H4 (cell line): ENCODE measurements at regions not wholly inside any gene's neighbourhood (a gene's known extent, or its start where the extent isn't known, plus 50 kb on each side); places are given as distances from the start of the nearest gene placed in this dataset.

ENCODE experiments used
- DNase-seq: peaks from one replicate; pipeline ENCODE4 v3.0.0-alpha.2; 2015; ENCODE audit warnings: low spot score

DNA sequence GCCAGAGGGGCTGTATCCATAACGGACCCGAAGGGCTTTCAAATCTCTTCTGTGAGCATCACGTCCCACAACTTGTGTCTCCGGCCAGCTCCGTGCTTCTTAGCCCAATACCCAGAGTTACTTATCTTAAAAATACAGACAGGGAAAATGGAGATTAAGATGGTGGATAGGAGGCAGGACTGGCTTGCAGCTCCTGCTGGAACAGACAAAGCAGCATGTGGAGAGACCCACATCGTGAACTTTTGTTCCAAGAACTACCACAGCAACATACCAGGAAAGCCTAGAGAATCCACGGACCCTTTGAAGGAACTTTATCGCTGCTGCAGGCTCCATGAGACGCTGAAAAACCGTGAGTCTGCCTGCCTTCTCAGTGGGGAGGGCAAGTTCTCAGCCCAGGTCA lies 113.7 kb downstream of the RNASET2 start:
- no peak for DNase-seq

DNA sequence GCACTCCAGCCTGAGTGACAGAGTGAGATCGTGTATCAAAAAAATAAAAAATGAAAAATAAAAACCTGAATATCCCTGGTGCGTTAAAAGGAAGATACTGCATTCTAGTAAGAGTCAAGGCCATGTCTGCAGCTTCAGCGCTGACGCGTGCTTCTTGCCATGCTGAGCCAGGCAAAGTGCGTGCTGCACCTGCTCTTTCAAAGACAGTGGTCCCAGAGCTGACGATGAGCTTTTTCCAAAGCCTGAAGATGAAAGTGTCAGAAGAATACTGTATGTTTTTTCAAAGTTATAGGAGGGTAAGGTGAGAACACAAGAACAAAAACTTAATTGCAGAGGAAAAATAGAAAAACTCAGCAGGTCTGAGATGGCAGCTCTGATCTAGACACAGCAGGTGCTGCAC lies 115.1 kb downstream of the RNASET2 start:
- no peak for DNase-seq

DNA sequence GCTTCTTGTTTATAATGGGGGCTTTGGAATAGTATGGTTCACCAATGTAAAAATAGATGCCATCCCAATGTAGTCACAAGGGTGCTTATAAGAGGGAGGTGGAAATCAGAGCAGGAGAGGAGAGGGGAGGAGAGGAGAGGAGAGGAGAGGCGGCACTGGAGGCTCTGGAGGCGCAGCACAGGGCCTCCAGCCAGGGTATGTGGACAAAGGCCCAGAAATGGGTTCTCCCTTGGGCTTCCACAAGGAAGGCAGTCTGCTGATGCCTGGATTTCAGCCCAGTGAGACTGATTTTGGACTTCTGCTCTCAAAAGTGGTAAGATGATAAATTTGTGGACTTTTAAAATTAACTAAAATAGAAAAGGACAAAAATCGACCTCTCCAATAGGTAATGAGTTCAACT lies 116.8 kb downstream of the RNASET2 start:
- no peak for DNase-seq

DNA sequence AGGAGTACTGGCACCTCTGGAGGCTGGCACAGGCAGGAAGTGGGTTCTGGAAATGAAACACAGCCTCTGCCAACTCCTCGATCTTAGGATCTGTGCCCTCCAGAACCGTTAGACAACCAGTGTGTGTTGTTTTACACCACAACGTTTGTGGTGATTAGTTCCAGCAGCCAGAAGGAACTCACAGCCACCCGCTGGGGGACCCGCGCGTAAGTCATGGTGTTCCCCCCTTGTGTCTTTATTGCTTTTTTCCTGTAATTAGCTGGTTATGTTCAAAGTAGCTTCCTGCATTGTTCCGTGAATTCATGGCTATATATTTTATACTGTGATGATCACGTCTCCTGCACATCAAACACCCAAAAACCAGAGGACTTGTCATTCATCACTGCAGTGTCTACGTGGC lies 117.4 kb downstream of the RNASET2 start:
- DNase-seq: no peak

DNA sequence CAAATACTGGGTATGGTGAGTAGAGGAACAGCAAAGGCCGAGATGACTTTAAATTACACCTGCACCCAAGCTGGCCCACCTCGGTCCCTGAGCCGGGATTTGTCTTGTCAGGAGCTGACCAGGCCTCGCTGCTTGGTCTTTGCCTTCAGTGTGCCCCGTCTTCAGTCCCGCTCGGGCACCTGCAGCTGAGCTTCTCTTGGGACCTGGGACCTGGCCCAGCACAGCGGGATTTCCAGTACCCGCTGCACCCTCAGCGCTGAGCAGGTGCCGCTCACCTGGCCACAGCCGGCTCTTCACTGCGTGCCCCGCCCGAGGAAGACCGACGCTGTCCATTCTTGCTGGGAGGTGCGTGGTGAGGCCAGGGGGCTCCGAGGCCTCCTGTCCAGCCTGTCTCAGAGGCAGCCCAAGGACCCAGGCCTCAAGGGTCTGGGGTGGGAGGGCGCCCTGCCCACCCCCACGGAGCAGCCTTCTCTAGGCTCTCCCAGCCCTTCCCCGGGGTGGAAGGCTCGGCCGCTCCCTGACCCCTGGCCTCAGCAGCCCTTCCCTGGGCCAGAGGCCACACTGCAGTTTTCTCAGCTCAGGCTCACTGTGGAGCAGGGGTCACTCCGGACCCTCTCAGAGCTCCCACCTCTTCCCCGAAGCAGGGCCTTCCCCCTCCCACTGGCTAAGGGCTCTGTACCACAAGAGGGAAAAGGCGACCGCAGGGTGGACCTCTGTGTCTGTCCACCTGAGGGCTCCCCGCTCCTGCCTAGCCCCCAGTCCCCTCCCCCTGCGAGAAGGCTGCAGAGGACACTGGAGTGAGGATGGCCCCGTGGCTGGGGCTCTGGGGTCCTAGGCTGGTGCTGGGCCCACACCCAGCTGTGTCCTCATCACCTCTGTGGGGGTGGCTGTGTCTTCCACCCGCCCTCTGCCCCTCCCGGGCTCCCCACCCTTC lies 119.3 kb downstream of the RNASET2 start:
- no peak for DNase-seq

DNA sequence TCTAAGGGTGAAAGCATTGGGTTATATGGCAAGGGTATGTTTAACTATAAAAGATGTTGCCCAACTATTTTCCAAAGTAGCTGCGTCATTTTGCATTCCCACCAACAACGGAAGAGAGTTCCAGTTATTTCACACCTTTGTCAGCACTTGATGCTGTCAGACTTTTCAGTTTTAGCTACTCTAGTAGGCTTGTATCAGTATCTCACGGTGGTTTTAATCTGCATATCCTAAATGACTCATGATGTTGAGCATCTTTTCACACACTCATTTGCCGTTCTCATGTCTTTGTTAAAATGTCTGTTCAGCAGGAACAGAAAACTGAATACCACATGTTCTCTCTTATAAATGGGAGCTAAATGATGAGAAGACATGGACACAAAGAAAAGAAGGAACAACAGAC lies 122.3 kb downstream of the RNASET2 start:
- DNase-seq: no peak

DNA sequence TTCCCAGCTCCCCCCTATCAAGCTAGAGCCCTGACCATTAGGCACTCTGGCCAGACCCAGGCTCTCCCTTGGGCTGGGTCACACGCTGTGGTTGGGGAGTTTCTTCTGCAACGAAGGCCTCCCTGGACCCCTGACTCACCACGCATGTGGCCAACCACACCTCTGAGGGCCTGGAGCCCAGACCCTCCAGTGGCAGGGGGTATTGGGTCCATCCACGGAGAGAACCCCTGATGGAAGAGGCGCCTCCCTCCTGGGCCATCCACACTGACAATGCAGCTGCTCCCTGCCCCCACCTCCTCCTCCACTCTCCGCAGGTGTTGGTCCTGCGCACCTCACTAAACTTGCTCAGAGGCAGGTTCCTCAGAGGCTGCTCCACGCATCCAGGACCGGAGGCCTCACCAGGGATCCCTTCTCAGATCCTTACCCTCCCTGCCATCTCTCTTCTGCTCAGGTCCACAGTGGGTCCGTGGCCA lies 125.4 kb downstream of the RNASET2 start:
- no peak for DNase-seq

DNA sequence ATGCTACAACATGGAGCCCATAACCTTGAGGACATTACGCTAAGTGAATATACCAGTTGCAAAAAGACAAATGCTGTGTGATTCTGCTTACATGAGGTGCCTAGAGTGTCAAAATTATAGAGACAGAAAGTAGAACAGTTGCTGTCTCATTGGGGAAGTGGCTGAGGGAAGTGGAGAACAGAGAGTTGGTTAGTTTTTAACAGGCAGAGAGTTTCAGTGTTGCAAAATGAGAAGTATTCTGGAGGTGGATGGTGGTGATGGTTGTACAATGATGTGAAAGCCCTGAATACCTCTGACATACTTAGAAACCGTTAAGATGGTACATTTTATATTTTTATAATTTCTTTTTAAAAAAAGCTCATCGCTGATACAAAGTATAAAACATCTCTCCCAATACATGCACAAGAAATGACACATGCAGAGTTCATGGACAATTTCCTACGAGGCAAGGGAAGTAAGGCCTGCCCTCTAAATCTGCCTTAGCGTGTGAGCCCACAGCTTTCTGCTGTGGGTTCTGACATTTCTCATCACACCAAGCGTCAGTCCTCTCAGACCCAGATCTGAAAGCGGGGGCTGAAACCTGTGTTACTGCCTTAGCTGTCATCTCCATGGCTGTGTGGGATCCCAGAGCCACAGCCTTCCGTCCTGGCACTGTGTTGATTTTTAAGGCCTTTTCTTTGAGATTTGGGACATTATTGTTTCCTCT lies 126.0 kb downstream of the RNASET2 start:
- DNase-seq: no peak

DNA sequence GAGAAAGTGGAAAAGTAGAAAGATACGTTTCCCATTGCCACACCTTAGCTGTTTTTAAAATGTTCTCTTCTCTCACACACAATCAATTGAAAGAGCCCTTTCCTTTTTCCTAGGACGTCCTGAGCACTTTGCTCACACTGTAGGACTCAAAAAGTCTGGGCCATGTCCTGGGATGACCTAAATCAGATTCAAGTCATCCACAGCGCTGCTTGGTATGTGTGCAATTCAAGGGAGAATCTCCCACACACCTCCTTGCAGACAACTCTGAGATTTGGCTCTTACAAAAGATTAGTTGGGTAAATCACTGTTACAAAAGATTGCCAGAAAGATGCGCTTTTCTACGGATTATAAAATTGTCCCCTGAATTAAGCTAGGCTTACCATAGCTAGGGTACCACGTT lies 130.1 kb downstream of the RNASET2 start:
- no peak for DNase-seq

DNA sequence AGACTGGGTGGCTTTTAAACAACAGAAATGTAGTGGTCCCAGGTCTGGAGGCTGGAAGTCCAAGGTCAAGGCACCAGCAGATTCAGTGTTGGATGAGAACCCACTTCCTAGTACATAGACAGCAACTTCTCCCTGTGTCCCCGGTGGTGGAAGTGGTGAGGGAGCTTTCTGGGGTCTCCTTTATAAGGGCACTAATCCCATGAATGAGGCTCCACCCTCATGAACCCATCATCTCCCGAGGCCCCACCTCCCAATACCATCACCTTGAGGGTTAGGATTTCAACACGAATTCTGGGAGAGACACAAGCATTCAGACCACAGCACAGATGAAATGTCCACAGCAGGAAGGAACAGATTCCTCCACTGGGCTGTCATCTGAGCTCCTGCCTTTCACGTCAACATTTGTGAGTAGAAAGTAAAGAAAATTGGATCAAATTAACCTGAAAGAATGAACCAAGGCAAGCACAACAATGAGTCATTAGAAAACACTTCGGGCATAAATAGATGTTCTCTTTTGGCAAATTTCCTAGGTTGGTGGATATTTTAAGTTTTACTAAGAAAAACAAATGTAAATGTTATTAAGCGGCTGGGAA lies 130.7 kb downstream of the RNASET2 start:
- peak; percentile 5 for DNase-seq

DNA sequence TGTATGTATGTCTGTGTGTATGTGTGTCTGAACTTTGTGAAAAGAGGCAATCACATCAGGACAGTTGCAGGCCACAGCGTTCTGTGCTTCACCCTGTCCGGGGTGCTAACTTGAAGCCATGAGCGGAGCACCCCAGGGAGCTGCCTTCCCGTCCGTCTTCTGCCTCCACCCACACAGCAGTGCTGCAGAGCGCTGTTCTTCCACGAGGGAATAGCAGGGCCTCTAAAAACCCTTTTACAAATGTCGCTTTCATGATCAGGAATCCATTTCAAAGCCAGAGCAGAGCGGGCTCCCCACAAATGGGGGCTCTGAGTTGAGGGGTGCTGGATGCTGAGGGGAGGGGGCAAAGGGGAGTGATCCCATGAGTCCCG lies 131.5 kb downstream of the RNASET2 start:
- no peak for DNase-seq

DNA sequence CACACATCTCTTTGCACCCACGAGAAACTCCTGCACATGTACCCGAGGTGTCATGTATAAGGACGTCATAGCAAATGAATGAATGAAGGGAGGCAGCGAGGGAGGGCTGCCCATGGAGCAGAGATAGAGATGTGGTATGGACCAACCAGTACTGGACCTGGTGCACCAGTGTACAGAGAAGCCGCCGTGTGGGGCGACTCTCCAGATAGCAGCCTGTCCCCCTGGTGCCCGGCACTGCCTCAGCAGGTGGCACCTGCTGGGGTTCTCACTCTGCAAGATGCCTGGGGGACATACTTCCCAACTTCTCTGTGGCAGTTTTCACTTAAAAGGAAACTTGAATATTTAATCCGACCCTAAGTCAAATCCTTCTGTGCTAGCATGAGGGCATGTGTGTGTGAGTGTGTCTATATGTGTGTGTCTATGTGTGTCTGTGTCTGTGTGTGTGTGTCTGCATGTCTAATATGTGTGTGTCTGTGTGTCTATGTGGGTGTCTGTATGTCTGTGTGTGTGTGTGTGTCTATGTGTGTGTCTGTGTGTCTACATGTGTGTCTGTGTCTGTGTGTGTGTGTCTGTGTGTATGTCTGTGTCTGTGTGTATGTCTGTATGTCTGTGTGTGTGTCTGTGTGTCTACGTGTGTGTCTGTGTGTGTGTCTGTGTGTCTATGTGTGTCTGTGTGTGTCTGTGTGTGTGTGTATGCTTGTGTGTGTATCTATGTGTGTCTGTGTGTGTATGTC lies 132.0 kb downstream of the RNASET2 start:
- DNase-seq: no peak

DNA sequence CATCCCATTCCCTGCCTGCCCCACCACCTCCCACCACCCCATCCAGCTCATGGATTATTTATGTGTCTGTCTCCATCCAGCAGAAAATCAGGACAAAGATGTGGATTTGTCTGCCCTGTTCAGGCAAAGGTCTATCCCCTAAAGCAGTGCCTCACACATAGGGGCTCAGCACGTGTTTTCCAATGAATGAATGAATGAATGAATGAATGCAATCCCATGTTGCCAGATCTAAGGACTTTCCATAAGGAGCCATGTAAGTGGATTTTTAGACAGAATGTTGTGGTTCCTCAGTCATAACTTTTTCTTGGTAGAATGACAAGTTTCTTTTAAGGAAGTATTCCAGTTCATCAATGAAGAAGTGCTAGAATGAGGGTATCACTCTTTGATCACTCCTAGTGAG lies 133.7 kb downstream of the RNASET2 start:
- no peak for DNase-seq

DNA sequence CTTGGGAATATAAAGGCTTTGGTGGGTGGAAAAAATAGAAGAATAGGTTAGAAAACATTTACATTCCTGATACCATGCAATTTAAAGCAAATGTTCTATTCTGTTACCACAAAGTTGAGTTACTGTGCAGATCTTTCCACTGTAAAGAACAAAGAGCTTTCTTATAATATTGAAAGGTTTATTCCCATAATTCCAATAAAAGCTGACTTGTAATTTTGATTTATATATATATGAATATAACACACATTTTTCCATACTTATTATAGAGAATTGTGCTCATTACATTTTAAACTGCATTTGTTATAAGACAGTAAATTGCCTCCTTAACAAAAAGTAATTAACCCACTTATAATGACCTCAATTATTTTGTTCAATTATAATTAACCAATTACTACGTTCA lies 135.9 kb downstream of the RNASET2 start:
- DNase-seq: no peak

DNA sequence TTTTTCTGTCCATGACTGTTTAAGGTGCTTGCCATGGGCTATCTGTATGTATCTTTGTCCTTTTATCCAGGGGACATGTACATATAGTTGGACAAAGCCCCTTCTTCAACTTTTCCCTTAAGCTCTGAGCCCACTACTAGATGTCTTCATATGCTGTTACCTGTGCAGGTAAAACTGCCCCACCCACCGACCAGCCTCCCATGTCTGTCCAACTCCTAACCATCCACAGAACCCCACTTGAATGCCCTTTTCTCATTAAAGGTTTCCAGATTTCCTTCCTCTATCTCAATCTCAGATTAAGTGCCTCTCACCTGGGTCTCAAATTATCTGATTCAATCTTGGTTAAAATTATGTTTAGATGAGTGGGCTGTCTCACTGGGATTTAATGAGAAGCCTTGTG lies 136.3 kb downstream of the RNASET2 start:
- no peak for DNase-seq

DNA sequence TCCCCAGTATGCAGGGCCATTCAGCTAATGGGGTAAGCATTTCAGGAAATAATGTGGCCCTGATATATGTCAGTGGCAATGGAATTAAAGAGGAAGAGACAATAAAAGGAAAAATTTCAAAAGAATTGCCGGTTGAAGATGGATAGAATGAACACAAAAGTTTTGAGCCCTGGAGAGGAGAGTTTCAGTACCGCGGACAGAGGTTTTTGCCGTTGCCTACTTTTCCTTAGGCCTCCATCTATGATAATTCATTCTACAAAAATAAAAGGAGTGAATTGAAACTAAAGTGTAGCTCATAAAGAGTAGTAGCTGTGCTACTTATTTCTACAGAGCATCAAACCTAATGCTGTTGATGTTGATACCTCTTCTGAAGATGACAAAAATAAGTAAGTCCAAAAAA lies 140.7 kb downstream of the RNASET2 start:
- DNase-seq: no peak

DNA sequence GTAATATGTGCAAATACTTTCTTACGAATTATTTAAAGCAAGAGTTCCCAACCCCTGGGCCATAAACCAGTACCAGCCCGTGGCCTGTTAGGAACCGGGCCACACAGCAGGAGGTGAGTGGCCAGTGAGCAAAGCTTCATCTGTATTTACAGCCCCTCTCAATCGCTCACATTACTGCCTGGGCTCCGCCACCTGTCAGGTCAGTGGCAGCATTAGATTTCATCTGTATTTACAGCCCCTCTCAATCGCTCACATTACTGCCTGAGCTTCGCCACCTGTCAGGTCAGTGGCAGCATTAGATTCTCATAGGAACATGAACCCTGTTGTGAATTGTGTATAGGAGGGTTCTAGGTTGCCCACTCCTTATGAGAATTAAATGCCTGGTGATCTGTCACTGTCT lies 142.0 kb downstream of the RNASET2 start:
- DNase-seq: no peak

DNA sequence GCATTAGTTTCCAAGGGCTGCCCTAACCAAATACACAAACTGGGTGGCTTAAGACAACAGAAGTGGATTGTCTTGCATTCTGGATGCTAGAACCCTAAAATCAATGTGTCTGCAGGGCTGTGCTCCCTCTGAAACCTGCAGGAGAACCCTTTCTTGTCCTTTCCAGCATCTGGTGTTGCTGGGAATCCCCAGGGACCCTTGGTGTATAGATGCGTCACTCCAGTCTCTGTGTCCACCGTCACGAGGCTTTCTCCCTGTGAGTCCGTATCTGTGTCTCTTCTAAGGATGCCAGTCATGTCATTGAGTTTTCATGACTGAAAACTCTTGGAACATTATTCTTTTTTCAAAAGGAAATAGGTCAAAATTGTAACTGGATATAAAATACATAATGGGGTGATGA lies 142.9 kb downstream of the RNASET2 start:
- no peak for DNase-seq

DNA sequence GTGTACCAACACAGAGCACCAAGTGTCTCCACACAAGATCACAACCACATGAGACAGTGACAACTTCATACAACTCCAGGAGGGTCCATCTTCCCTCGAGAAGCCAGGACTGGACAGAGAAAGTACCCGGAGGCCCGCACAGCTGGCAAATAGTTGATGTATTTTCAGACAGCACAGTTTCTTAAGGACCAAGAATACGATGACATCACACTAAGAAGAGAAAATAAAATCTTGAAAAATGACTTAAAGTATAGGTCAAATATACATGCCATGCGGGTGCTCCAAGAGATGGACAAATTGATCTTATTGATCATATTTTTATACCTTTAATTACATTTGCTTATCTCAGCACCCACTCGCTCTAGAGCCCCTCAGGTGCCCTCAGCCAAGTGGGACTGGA lies 145.5 kb downstream of the RNASET2 start:
- DNase-seq: no peak

DNA sequence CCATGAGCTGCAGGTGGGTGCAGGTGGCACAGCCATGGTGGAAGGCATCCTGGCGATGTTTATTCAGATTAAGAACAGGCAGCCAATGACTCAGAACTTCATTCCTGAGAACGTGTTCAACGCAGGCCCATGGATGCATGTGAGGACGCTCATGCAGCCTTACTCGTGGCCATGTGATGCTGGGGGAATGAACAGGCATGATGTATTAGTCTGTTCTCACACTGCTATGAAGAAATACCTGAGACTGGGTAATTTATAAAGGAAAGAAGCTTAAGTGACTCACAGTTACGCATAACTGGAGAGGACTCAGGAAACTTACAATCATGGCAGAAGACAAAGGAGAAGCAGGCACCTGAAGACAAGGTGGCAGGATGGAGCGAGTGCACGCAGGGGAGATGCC lies 146.6 kb downstream of the RNASET2 start:
- DNase-seq: no peak

DNA sequence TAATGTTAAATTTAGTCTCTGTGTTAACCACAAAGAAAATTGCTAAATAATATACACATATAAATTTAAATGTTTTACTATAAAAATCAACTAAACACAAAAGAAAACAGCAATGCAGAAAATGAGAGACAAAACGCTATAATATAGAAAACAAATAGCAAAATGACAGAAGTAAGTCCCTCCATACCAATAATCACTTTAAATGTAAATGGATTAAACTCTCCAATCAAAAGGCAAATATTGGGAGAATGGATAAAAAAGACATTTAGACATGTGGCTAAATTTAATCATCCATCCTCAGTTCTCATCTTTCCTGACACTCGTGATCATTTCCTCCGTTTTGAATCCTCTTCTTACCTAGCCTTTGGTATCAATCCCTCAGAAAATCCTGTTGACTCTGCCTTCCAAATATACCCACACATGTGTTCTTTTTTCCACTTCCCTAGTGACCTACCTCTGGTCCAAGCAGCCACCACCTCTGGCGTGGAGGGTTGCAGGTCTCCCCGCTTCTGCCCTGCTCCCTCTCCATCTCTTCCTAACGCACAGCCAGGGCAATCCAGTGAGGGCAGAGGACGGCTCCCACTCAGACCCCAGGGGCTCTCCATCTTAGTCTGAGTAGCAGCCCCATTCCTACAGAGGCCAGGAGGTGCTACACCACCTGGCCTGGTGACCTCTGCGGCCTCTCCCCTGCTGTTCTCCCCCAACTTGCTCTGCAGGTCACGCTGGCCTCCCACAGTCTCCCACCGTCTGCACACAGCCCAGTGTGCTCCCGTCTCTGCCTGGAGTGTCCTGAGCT lies 149.2 kb downstream of the RNASET2 start:
- no peak for DNase-seq
